H7 (cell line): ENCODE measurements at regions not wholly inside any gene's neighbourhood (a gene's known extent, or its start where the extent isn't known, plus 50 kb on each side); places are given as distances from the start of the nearest gene placed in this dataset.
"Not testable (repeated sequence)": the region's sequence is repeated elsewhere in the genome, so short reads cannot be mapped to it uniquely, and the experiment has no call there.

Experiments used
- DNase-seq: peaks from one replicate; pipeline ENCODE4 v3.0.0; 2012
- H3K27me3 ChIP-seq: 2 replicates; pipeline ENCODE4 v1.6.0; 2011; ENCODE audit warnings: mild to moderate bottlenecking, low read length; ENCODE audit not compliant: control insufficient read depth, insufficient read depth
- H3K36me3 ChIP-seq: replicated peaks from 2 replicates; pipeline ENCODE4 v1.5.1; 2011; ENCODE audit warnings: low read length; ENCODE audit not compliant: control insufficient read depth, insufficient read depth
- H3K4me3 ChIP-seq: 2 replicates; pipeline ENCODE4 v1.5.1; 2011; ENCODE audit warnings: low read depth, mild to moderate bottlenecking, control low read depth, low read length, moderate library complexity; ENCODE audit not compliant: insufficient read depth

GRCh38 chr4:19562456-19562855 is 689.2 kb upstream of the SLIT2 start:
- Histone ChIP-seq H3K36me3 (no peaks in the 10 kb centered on the region), H3K4me3 (no peak overlapping the region), H3K27me3 (no peaks in the 10 kb centered on the region)
- no peak for DNase-seq

GRCh38 chr4:19557161-19557560 is 694.5 kb upstream of the SLIT2 start:
- no peak overlapping the region for H3K4me3 ChIP-seq
- no peaks in the 10 kb centered on the region for H3K36me3 ChIP-seq
- no peak for DNase-seq
- no peaks in the 10 kb centered on the region for H3K27me3 ChIP-seq

- not testable (repeated sequence) for H3K4me3 ChIP-seq, DNase-seq, H3K27me3 ChIP-seq, H3K36me3 ChIP-seq
These were observed 695.4 kb upstream of the SLIT2 start for GRCh38 chr4:19556276-19556675.

GRCh38 chr4:19547463-19547862 is 704.2 kb upstream of the SLIT2 start:
- H3K36me3 ChIP-seq, result no peaks in the 10 kb centered on the region
- H3K4me3 ChIP-seq, result no peak overlapping the region
- DNase-seq, result no peak
- H3K27me3 ChIP-seq, result no peaks in the 10 kb centered on the region

GRCh38 chr4:19544446-19545125 is 707.1 kb upstream of the SLIT2 start:
- H3K27me3 ChIP-seq, result no peaks in the 10 kb centered on the region
- H3K4me3 ChIP-seq, result no peak overlapping the region
- no peak for DNase-seq
- H3K36me3 ChIP-seq, result no peaks in the 10 kb centered on the region

- Histone ChIP-seq H3K36me3 (no peaks in the 10 kb centered on the region), H3K4me3 (no peak overlapping the region), H3K27me3 (no peaks in the 10 kb centered on the region)
- DNase-seq, result no peak
These were observed 710.7 kb upstream of the SLIT2 start for GRCh38 chr4:19540859-19541540.

GRCh38 chr4:19539201-19539600 is 712.5 kb upstream of the SLIT2 start:
- H3K36me3 ChIP-seq, result no peaks in the 10 kb centered on the region
- no peak for DNase-seq
- H3K4me3 ChIP-seq, result no peak overlapping the region
- no peaks in the 10 kb centered on the region for H3K27me3 ChIP-seq

GRCh38 chr4:19534159-19534558 is 717.5 kb upstream of the SLIT2 start:
- no peak for DNase-seq
- Histone ChIP-seq H3K36me3 (no peaks in the 10 kb centered on the region), H3K27me3 (no peaks in the 10 kb centered on the region), H3K4me3 (no peak overlapping the region)

- Histone ChIP-seq H3K4me3 (no peak overlapping the region), H3K27me3 (no peaks in the 10 kb centered on the region), H3K36me3 (no peaks in the 10 kb centered on the region)
- no peak for DNase-seq
These were observed 719.5 kb upstream of the SLIT2 start for GRCh38 chr4:19531906-19532848.

GRCh38 chr4:19523964-19524363 is 727.7 kb upstream of the SLIT2 start:
- H3K36me3 ChIP-seq, result no peaks in the 10 kb centered on the region
- no peak for DNase-seq
- no peak overlapping the region for H3K4me3 ChIP-seq
- no peaks in the 10 kb centered on the region for H3K27me3 ChIP-seq

- H3K27me3 ChIP-seq, result no peaks in the 10 kb centered on the region
- no peaks in the 10 kb centered on the region for H3K36me3 ChIP-seq
- no peak for DNase-seq
- no peak overlapping the region for H3K4me3 ChIP-seq
These were observed 728.7 kb upstream of the SLIT2 start for GRCh38 chr4:19522966-19523365.

GRCh38 chr4:19520939-19521520 is 730.7 kb upstream of the SLIT2 start:
- H3K27me3 ChIP-seq, result no peaks in the 10 kb centered on the region
- H3K36me3 ChIP-seq, result no peaks in the 10 kb centered on the region

GRCh38 chr4:19514276-19515070 is 737.2 kb upstream of the SLIT2 start:
- no peak overlapping the region for H3K4me3 ChIP-seq
- no peaks in the 10 kb centered on the region for H3K36me3 ChIP-seq
- H3K27me3 ChIP-seq, result no peaks in the 10 kb centered on the region
- no peak for DNase-seq

More at GRCh38 chr4:19520939-19521520, 730.7 kb upstream of the SLIT2 start:
- H3K4me3 ChIP-seq, result no peak overlapping the region
- DNase-seq, result no peak

- no peaks in the 10 kb centered on the region for H3K36me3 ChIP-seq
- no peaks in the 10 kb centered on the region for H3K27me3 ChIP-seq
- H3K4me3 ChIP-seq, result no peak overlapping the region
- no peak for DNase-seq
These were observed 739.6 kb upstream of the SLIT2 start for GRCh38 chr4:19512086-19512485.
